ENCODE measurements at regions not wholly inside any gene's neighbourhood (a gene's known extent, or its start where the extent isn't known, plus 50 kb on each side); places are given as distances from the start of the nearest gene placed in this dataset.

DNA sequence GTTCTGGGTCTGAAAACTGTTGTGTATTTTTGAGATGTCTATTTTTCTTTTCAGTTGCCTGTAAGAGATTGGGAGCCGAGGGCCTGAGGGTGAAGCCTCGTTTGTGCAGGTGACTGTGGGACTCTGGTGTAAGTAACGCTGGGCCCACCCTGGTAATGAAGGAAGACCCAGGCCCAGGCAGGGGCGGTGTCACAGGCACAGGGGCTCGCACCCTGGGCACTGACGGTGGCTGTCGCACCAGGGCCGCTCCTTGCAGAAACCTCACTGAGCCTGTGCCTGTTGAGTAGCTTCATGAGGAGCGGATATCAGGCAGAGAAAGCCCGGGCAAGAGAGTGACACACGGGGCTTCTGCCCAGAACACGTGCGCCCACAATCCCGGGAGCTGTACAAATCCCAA is 541.4 kb downstream of the TRIML1 start:
- H3K27me3 ChIP-seq: no peaks in the 10 kb centered on the region
- no peaks in the 10 kb centered on the region for H3K4me1 ChIP-seq
- no peaks in the 10 kb centered on the region for H3K9me3 ChIP-seq
- TF ChIP-seq EP300 (IDR thresholded peaks at IDR 0.05) (no peak), CTCF (IDR thresholded peaks at IDR 0.05) (no peak), POLR2AphosphoS5 (IDR thresholded peaks at IDR 0.05) (no peak), POLR2A (IDR thresholded peaks at IDR 0.05) (no peak)
- H3K27ac ChIP-seq: no peak overlapping the region
- no peak overlapping the region for H3K4me3 ChIP-seq
- H3K36me3 ChIP-seq: no peaks in the 10 kb centered on the region
- DNase-seq (ENCODE audit: low spot score in 2 of 2): no peak
- whole genome bisulfite sequencing: 78% methylated on average over 11 of the region's 14 CpGs

DNA sequence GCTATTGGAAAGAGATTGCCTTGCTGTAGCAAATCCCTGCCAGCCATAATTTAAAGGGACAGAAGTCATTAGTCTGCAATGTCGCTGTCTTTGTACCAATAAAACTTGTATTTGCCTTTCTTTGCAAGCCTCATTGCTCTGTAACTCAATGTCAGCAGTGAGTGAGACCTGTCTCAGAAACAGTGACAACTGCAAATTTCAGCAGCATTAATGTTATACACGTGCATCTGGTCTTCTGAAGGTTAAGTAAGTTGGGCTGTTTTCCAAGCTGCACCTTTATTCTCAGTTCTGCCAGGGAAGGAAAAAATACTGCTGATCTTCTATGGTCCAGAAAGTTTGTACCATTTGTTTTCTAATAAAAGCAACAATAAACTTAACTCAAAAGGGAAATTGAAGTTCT is 543.1 kb downstream of the TRIML1 start:
- Histone ChIP-seq H3K27ac (no peak overlapping the region), H3K4me3 (no peak overlapping the region), H3K4me1 (no peaks in the 10 kb centered on the region), H3K27me3 (no peaks in the 10 kb centered on the region), H3K36me3 (no peaks in the 10 kb centered on the region), H3K9me3 (no peaks in the 10 kb centered on the region)
- WGBS: 31% methylated on average over 2 of the region's 2 CpGs
- TF ChIP-seq EP300 (IDR thresholded peaks at IDR 0.05): no peak
- TF ChIP-seq CTCF (IDR thresholded peaks at IDR 0.05): no peak
- TF ChIP-seq POLR2AphosphoS5 (IDR thresholded peaks at IDR 0.05): no peak
- TF ChIP-seq POLR2A (IDR thresholded peaks at IDR 0.05): no peak
- DNase-seq (ENCODE audit: low spot score in 2 of 2): no peak

- 73% methylated on average over 2 of the region's 2 CpGs for WGBS
- no peaks in the 10 kb centered on the region for H3K9me3 ChIP-seq
- no peak overlapping the region for H3K27ac ChIP-seq
- no peaks in the 10 kb centered on the region for H3K4me1 ChIP-seq
- H3K4me3 ChIP-seq: no peak overlapping the region
- no peaks in the 10 kb centered on the region for H3K36me3 ChIP-seq
- no peak for TF ChIP-seq CTCF (IDR thresholded peaks at IDR 0.05)
- no peak for TF ChIP-seq EP300 (IDR thresholded peaks at IDR 0.05)
- TF ChIP-seq POLR2AphosphoS5 (IDR thresholded peaks at IDR 0.05): no peak
- TF ChIP-seq POLR2A (IDR thresholded peaks at IDR 0.05): no peak
- H3K27me3 ChIP-seq: no peaks in the 10 kb centered on the region
- DNase-seq (ENCODE audit: low spot score in 2 of 2): no peak
Observed at GRCh38 chr4:188683571-188683970, 544.3 kb downstream of the TRIML1 start.

- Histone ChIP-seq H3K36me3 (no peaks in the 10 kb centered on the region), H3K27me3 (no peaks in the 10 kb centered on the region), H3K27ac (no peak overlapping the region), H3K9me3 (no peaks in the 10 kb centered on the region), H3K4me3 (no peak overlapping the region), H3K4me1 (no peaks in the 10 kb centered on the region)
- TF ChIP-seq CTCF (IDR thresholded peaks at IDR 0.05): no peak
- TF ChIP-seq POLR2AphosphoS5 (IDR thresholded peaks at IDR 0.05): no peak
- TF ChIP-seq POLR2A (IDR thresholded peaks at IDR 0.05): no peak
- no peak for TF ChIP-seq EP300 (IDR thresholded peaks at IDR 0.05)
- DNase-seq (ENCODE audit: low spot score in 2 of 2): no peak
- WGBS: 78% methylated on average over 2 of the region's 2 CpGs
Observed at GRCh38 chr4:188688956-188689355, 549.7 kb downstream of the TRIML1 start.

GRCh38 chr4:188691811-188692210 is 552.6 kb downstream of the TRIML1 start:
- no peak for DNase-seq (ENCODE audit: low spot score in 2 of 2)
- Histone ChIP-seq H3K27ac (no peak overlapping the region), H3K9me3 (no peaks in the 10 kb centered on the region), H3K4me1 (no peaks in the 10 kb centered on the region), H3K36me3 (no peaks in the 10 kb centered on the region), H3K4me3 (no peak overlapping the region), H3K27me3 (no peaks in the 10 kb centered on the region)
- 55% methylated on average over 4 of the region's 4 CpGs for WGBS
- TF ChIP-seq POLR2AphosphoS5 (IDR thresholded peaks at IDR 0.05): no peak
- no peak for TF ChIP-seq POLR2A (IDR thresholded peaks at IDR 0.05)
- TF ChIP-seq EP300 (IDR thresholded peaks at IDR 0.05): no peak
- TF ChIP-seq CTCF (IDR thresholded peaks at IDR 0.05): no peak
